GM19035 (cell line): ENCODE measurements at regions not wholly inside any gene's neighbourhood (a gene's known extent, or its start where the extent isn't known, plus 50 kb on each side); places are given as distances from the start of the nearest gene placed in this dataset.

Experiments
- ATAC-seq: cut with Tn5 transposase; IDR thresholded peaks from one replicate; pipeline ENCODE4 v1.9.1; 2021; ENCODE audit not compliant: unreplicated experiment

GRCh38 chr11:103659743-103660142, 376.7 kb upstream of the DDI1 start:
- ATAC-seq = no peak

GRCh38 chr11:103661185-103661584, 375.3 kb upstream of the DDI1 start:
- ATAC-seq = no peak

GRCh38 chr11:103661991-103662390, 374.4 kb upstream of the DDI1 start:
- no peak for ATAC-seq

GRCh38 chr11:103662880-103663279, 373.6 kb upstream of the DDI1 start:
- peak; percentile 51 for ATAC-seq

- ATAC-seq = no peak
These were observed 367.6 kb upstream of the DDI1 start for GRCh38 chr11:103668859-103669258.

GRCh38 chr11:103671143-103671651, 365.2 kb upstream of the DDI1 start:
- ATAC-seq = no peak

- no peak for ATAC-seq
These were observed 362.7 kb upstream of the DDI1 start for GRCh38 chr11:103673773-103674172.

GRCh38 chr11:103676413-103676812, 360.0 kb upstream of the DDI1 start:
- ATAC-seq = no peak

GRCh38 chr11:103680826-103681225, 355.6 kb upstream of the DDI1 start:
- no peak for ATAC-seq

- ATAC-seq = peak; percentile 14
These were observed 354.6 kb upstream of the DDI1 start for GRCh38 chr11:103681855-103682254.

- ATAC-seq = peak; percentile 94
These were observed 353.9 kb upstream of the DDI1 start for GRCh38 chr11:103682318-103683184.

- ATAC-seq = no peak
These were observed 352.9 kb upstream of the DDI1 start for GRCh38 chr11:103683576-103683975.

- no peak for ATAC-seq
These were observed 347.5 kb upstream of the DDI1 start for GRCh38 chr11:103688924-103689323.

- no peak for ATAC-seq
These were observed 346.1 kb upstream of the DDI1 start for GRCh38 chr11:103690356-103690755.

- no peak for ATAC-seq
These were observed 340.3 kb upstream of the DDI1 start for GRCh38 chr11:103696123-103696522.

- no peak for ATAC-seq
These were observed 337.2 kb upstream of the DDI1 start for GRCh38 chr11:103699216-103699615.

GRCh38 chr11:103699656-103700055, 336.8 kb upstream of the DDI1 start:
- no peak for ATAC-seq

GRCh38 chr11:103700622-103701021, 335.8 kb upstream of the DDI1 start:
- ATAC-seq = no peak

- ATAC-seq = no peak
These were observed 333.0 kb upstream of the DDI1 start for GRCh38 chr11:103703437-103703836.

GRCh38 chr11:103703954-103704353, 332.5 kb upstream of the DDI1 start:
- no peak for ATAC-seq

GRCh38 chr11:103705642-103706041, 330.8 kb upstream of the DDI1 start:
- no peak for ATAC-seq

GRCh38 chr11:103709371-103709770, 327.1 kb upstream of the DDI1 start:
- no peak for ATAC-seq

GRCh38 chr11:103714246-103714645, 322.2 kb upstream of the DDI1 start:
- no peak for ATAC-seq
